Endothelial cell of umbilical vein (primary cell): ENCODE measurements at regions not wholly inside any gene's neighbourhood (a gene's known extent, or its start where the extent isn't known, plus 50 kb on each side); places are given as distances from the start of the nearest gene placed in this dataset.

Experiments
- BruUV-seq: library from RNA; stranded (reverse); fragments of 400-500 nt; replicated peaks from 2 replicates; lab custom pipeline; 2021; lab: Mats Ljungman, UMichigan
- CTCF ChIA-PET: fragments of 300-600, 350-600 bp; sonication (Branson Sonifier 250); formaldehyde crosslinking; loops from one replicate; lab custom pipeline; 2021; ENCODE audit warnings: antibody characterized with exemption, inconsistent platforms; lab: Charles Lee
- POLR2A ChIA-PET: fragments of 300-600, 350-600 bp; sonication (Branson Sonifier 250); formaldehyde crosslinking; loops from one replicate; lab custom pipeline; 2021; ENCODE audit warnings: antibody characterized with exemption, inconsistent platforms; lab: Charles Lee
- DNase-seq: peaks from one replicate; pipeline ENCODE4 v3.0.0-alpha.2; 2011; ENCODE audit warnings: low read depth, low spot score
- FAIRE-seq: peaks from 2 replicates; lab custom pipeline; 2011; peaks lifted over from hg19 to GRCh38; lab: Jason Lieb, UNC
- H2AFZ ChIP-seq: 2 replicates; pipeline ENCODE4 v1.6.0; 2012; ENCODE audit warnings: low read depth, low read length, control low read depth, inconsistent platforms
- H3K27ac ChIP-seq: 2 replicates; pipeline ENCODE4 v1.5.1; 2011; ENCODE audit warnings: low read depth, mild to moderate bottlenecking, control low read depth, low read length, moderate library complexity; ENCODE audit not compliant: insufficient read depth
- H3K27me3 ChIP-seq, 2 experiments: 2 replicates each; pipeline versions ENCODE4 v1.6.0 to v1.6.1; 2011; ENCODE audit warnings: low read length in 2 of 2, mixed read lengths in 1 of 2; ENCODE audit not compliant: control insufficient read depth in 2 of 2, insufficient read depth in 2 of 2
- H3K36me3 ChIP-seq, 2 experiments: 2 replicates in 1 of 2; 3 replicates in 1 of 2; pipeline ENCODE4 v1.5.1; 2011; ENCODE audit warnings: low read length in 2 of 2, mild to moderate bottlenecking in 1 of 2, moderate library complexity in 1 of 2; ENCODE audit not compliant: control insufficient read depth in 2 of 2, insufficient read depth in 2 of 2; ENCODE audit errors: extremely low read depth in 1 of 2
- H3K4me1 ChIP-seq: 3 replicates; pipeline ENCODE4 v1.5.1; 2011; ENCODE audit warnings: mild to moderate bottlenecking, low read length; ENCODE audit not compliant: control insufficient read depth, insufficient read depth; ENCODE audit errors: extremely low read depth
- H3K4me2 ChIP-seq: 2 replicates; pipeline ENCODE4 v1.6.1; 2011; ENCODE audit warnings: low read length, control low read depth, mixed read lengths; ENCODE audit not compliant: insufficient read depth
- H3K4me3 ChIP-seq, 3 experiments: fragments of 200-600 bp in 1 of 3; sonication (generic), shearing (Covaris generic) in 1 of 3; replicated peaks in 1 of 3; 2 replicates each; pipeline ENCODE4 v1.5.1; 2011 to 2016; ENCODE audit warnings: control low read depth in 3 of 3, low read length in 3 of 3, mild to moderate bottlenecking in 2 of 3, inconsistent platforms in 1 of 3, low read depth in 1 of 3, moderate library complexity in 1 of 3; ENCODE audit not compliant: insufficient read depth in 1 of 3
- H3K79me2 ChIP-seq: 2 replicates; pipeline ENCODE4 v1.6.0; 2012; ENCODE audit warnings: low read length, inconsistent platforms; ENCODE audit not compliant: control insufficient read depth, insufficient read depth
- H3K9ac ChIP-seq: replicated peaks from 2 replicates; pipeline ENCODE3; 2011; ENCODE audit warnings: low read length, control low read depth; ENCODE audit not compliant: insufficient read depth; ENCODE audit errors: extremely low read depth
- H3K9me1 ChIP-seq: replicated peaks from 3 replicates; pipeline ENCODE4 v1.6.0; 2011; ENCODE audit warnings: mild to moderate bottlenecking, low read length; ENCODE audit not compliant: control insufficient read depth, insufficient read depth; ENCODE audit errors: extremely low read depth
- H3K9me3 ChIP-seq: replicated peaks from 2 replicates; pipeline ENCODE4 v1.5.1; 2012; ENCODE audit warnings: low read length, inconsistent platforms; ENCODE audit not compliant: control insufficient read depth, insufficient read depth
- H4K20me1 ChIP-seq: replicated peaks from 2 replicates; pipeline ENCODE3; 2011; ENCODE audit warnings: mild to moderate bottlenecking, low read length; ENCODE audit not compliant: control insufficient read depth, insufficient read depth; ENCODE audit errors: extremely low read depth
- EZH2 ChIP-seq: IDR thresholded peaks from 2 replicates; pipeline ENCODE4 v1.6.1; 2012; ENCODE audit warnings: borderline replicate concordance, low read depth, mild to moderate bottlenecking, moderate library complexity, low read length, inconsistent platforms; ENCODE audit not compliant: severe bottlenecking
- FOS ChIP-seq: IDR thresholded peaks from 2 replicates; pipeline ENCODE4 v1.6.1; 2011; ENCODE audit warnings: mild to moderate bottlenecking, low read length, moderate library complexity, borderline replicate concordance; ENCODE audit not compliant: insufficient read depth
- GATA2 ChIP-seq: IDR thresholded peaks from 2 replicates; pipeline ENCODE4 v1.7.0; 2011; ENCODE audit warnings: low read depth, mild to moderate bottlenecking, moderate library complexity, mixed read lengths, low read length; ENCODE audit not compliant: insufficient read length, insufficient read depth
- JUN ChIP-seq: IDR thresholded peaks from 2 replicates; pipeline ENCODE4 v1.6.1; 2011; ENCODE audit warnings: borderline replicate concordance, low read depth; ENCODE audit not compliant: insufficient read length, insufficient read depth
- MYC ChIP-seq: IDR thresholded peaks from one replicate; pipeline ENCODE4 v1.6.1; 2011; ENCODE audit warnings: mild to moderate bottlenecking, low read depth, low read length
- POLR2A ChIP-seq: IDR thresholded peaks from 2 replicates; pipeline ENCODE4 v1.6.1; 2012; ENCODE audit warnings: low read depth, mild to moderate bottlenecking, control low read depth, low read length
- POLR2AphosphoS5 ChIP-seq: IDR thresholded peaks from 2 replicates; pipeline ENCODE4 v1.6.1; 2012; ENCODE audit warnings: low read depth, mild to moderate bottlenecking, control low read depth, low read length, moderate library complexity; ENCODE audit not compliant: insufficient read depth
- dilution Hi-C: fragments of 300-500 bp; cut with MboI; formaldehyde crosslinking; loops from one replicate; pipeline ENCODE4 v1.15.0; 2019; ENCODE audit warnings: low sequenced_read_pairs; ENCODE audit not compliant: extremely low pct_ligation_motif_present
- intact Hi-C: fragments of 100-400 bp; cut with micrococcal nuclease; formaldehyde crosslinking; loops from one replicate; pipeline ENCODE4 v1.10.0; 2022
- TF ChIP-seq, protein P1 (sequence below), 2 donors: IDR thresholded peaks; 1 replicate in 1 of 2; 2 replicates in 1 of 2; pipeline ENCODE4 v1.5.1; 2011; ENCODE audit warnings: low read length in 2 of 2, mild to moderate bottlenecking in 2 of 2, moderate library complexity in 2 of 2, control low read depth in 1 of 2, inconsistent platforms in 1 of 2, low read depth in 1 of 2; ENCODE audit not compliant: insufficient read depth in 1 of 2; ENCODE audit errors: extremely low read depth in 1 of 2
- TF ChIP-seq, protein P2 (sequence below): IDR thresholded peaks from 2 replicates; pipeline ENCODE4 v1.6.1; 2011; ENCODE audit not compliant: insufficient read depth, insufficient read length

- no peak overlapping the region for H3K4me3 ChIP-seq
- DNase-seq = no peak
These were observed 283.8 kb upstream of the NR2F2 start for GRCh38 chr15:96046620-96047240.

More at GRCh38 chr15:96046620-96047240, 283.8 kb upstream of the NR2F2 start:
- Histone ChIP-seq H3K36me3 (no peaks in the 10 kb centered on the region), H3K9ac (no peak overlapping the region), H2AFZ (no peak overlapping the region), H3K9me1 (no peaks in the 10 kb centered on the region), H3K4me1 (peaks cover 14% of the 10 kb centered on the region), H3K27ac (no peak overlapping the region), H3K27me3 (peaks cover 0 to 1% of the 10 kb centered on the region in 2 experiments), H3K79me2 (no peaks in the 10 kb centered on the region), H3K4me2 (peak overlapping the region; percentile 66), H4K20me1 (no peaks in the 10 kb centered on the region), H3K9me3 (no peaks in the 10 kb centered on the region)
- BruUV-seq = no TSS peak
- CTCF ChIA-PET = interaction anchor here (2.3 kb wide), 1 partner anchor 281 kb away, joined by 7 read pairs; no protein-coding TSS in a partner anchor
- TF ChIP-seq POLR2A (no peak), POLR2AphosphoS5 (no peak), GATA2 (no peak), FOS (no peak), EZH2 (no peak), MYC (no peak), JUN (no peak)
- TF ChIP-seq, protein P1, sequence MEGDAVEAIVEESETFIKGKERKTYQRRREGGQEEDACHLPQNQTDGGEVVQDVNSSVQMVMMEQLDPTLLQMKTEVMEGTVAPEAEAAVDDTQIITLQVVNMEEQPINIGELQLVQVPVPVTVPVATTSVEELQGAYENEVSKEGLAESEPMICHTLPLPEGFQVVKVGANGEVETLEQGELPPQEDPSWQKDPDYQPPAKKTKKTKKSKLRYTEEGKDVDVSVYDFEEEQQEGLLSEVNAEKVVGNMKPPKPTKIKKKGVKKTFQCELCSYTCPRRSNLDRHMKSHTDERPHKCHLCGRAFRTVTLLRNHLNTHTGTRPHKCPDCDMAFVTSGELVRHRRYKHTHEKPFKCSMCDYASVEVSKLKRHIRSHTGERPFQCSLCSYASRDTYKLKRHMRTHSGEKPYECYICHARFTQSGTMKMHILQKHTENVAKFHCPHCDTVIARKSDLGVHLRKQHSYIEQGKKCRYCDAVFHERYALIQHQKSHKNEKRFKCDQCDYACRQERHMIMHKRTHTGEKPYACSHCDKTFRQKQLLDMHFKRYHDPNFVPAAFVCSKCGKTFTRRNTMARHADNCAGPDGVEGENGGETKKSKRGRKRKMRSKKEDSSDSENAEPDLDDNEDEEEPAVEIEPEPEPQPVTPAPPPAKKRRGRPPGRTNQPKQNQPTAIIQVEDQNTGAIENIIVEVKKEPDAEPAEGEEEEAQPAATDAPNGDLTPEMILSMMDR (IDR thresholded peaks at IDR 0.05; ENCODE audit: extremely low read depth in 1 of 2, insufficient read depth in 1 of 2, low read depth in 1 of 2, low read length in 2 of 2) = no peak
- TF ChIP-seq, protein P2, sequence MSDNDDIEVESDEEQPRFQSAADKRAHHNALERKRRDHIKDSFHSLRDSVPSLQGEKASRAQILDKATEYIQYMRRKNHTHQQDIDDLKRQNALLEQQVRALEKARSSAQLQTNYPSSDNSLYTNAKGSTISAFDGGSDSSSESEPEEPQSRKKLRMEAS = no peak
- dilution Hi-C loops (no loop called here), intact Hi-C loops (loop anchor here (1.0 to 10.0 kb wide), 5 partner anchors 114 to 1462 kb away; no protein-coding TSS in a partner anchor)
- FAIRE-seq = no peak
- POLR2A ChIA-PET = no interaction called here
